Body of pancreas (tissue), 4 donors: ENCODE measurements at regions not wholly inside any gene's neighbourhood (a gene's known extent, or its start where the extent isn't known, plus 50 kb on each side); places are given as distances from the start of the nearest gene placed in this dataset.

Experiments
- ATAC-seq: fragments of 150-250 bp; one replicate; pipeline ENCODE4 v1.9.1; 2016
- DNase-seq, 4 donors: peaks; one replicate each; pipeline ENCODE4 v3.0.0-alpha.2; 2019
- H3K27ac ChIP-seq, 4 donors: fragments of 200-600 bp; sonication (generic); 1 replicate in 3 of 4; 2 replicates in 1 of 4; pipeline versions ENCODE4 v1.5.1 to v1.6.1; 2016 to 2019; ENCODE audit warnings: mild to moderate bottlenecking in 1 of 4, mixed read lengths in 1 of 4, moderate library complexity in 1 of 4
- H3K27me3 ChIP-seq, 2 donors: fragments of 200-600 bp; sonication (generic); one replicate each; pipeline ENCODE4 v1.6.0; 2016; ENCODE audit warnings: mild to moderate bottlenecking in 1 of 2
- H3K36me3 ChIP-seq, 2 donors: fragments of 200-600 bp; sonication (generic); replicated peaks in 1 of 2; 2 replicates each; pipeline ENCODE4 v1.5.1; 2016; ENCODE audit warnings: low read depth in 2 of 2; ENCODE audit not compliant: insufficient read depth in 1 of 2
- H3K4me1 ChIP-seq: fragments of 200-600 bp; sonication (generic); one replicate; pipeline ENCODE4 v1.6.0; 2016
- H3K4me3 ChIP-seq, 2 donors: fragments of 200-600 bp; sonication (generic); 1 replicate in 1 of 2; 2 replicates in 1 of 2; pipeline ENCODE4 v1.5.1; 2016 to 2019
- H3K9me3 ChIP-seq, 3 donors: fragments of 200-600 bp; sonication (generic); 1 replicate in 2 of 3; 2 replicates in 1 of 3; pipeline ENCODE4 v1.5.1; 2016
- POLR2A ChIP-seq, 3 donors: fragments of 450-650 bp; IDR thresholded peaks; one replicate each; pipeline ENCODE4 v1.6.1; 2016; ENCODE audit warnings: antibody characterized with exemption in 3 of 3, mild to moderate bottlenecking in 2 of 3
- WGBS, 2 donors: methylation state at CpG; one replicate each; pipeline ENCODE4 v1.1.5; 2017; 5-methylcytosine and 5-hydroxymethylcytosine counted together
- intact Hi-C: fragments of 100-400 bp; cut with DNase I; formaldehyde crosslinking; loops from one replicate; pipeline ENCODE4 v1.15.1; 2023
- TF ChIP-seq, protein P1 (sequence below), 7 experiments: fragments of 450-650 bp in 4 of 7; fragments of 200-600 bp in 3 of 7; sonication (generic) in 3 of 7; IDR thresholded peaks; one replicate each; pipeline ENCODE4 v1.5.1; 2016 to 2019; ENCODE audit warnings: antibody characterized with exemption in 7 of 7

DNA sequence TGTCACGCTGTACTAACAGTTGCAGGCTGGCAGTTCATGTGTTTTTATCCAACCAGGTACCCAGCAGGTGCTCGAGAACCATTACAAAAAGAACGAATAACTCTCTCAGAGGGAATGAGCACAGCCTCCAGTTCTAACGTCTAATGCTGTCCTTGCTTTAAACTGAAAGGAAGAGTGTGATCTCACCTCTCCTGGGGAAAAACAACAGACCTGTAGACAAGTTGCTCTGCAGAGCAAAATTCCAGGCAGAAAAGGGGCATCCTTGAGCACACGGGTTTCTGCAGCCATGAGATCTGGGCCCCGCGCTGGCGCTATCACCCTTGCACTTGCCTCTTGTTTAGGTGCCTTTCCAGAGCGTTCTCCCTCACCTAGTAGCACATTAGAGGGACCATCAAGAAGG, 92.5 kb upstream of the DNAH5 start:
- DNase-seq: no peak
- ATAC-seq: no peak
- WGBS, 2 donors: 64 to 82% methylated on average over 9 of the region's 9 CpGs
- Histone ChIP-seq H3K36me3 (no peaks in the 10 kb centered on the region), H3K4me1 (peaks cover 20% of the 10 kb centered on the region), H3K27me3 (no peaks in the 10 kb centered on the region), H3K27ac (peak overlapping the region; percentile 45 to 84 (median 78)), H3K4me3 (no peak overlapping the region), H3K9me3 (no peaks in the 10 kb centered on the region)
- TF ChIP-seq, protein P1, sequence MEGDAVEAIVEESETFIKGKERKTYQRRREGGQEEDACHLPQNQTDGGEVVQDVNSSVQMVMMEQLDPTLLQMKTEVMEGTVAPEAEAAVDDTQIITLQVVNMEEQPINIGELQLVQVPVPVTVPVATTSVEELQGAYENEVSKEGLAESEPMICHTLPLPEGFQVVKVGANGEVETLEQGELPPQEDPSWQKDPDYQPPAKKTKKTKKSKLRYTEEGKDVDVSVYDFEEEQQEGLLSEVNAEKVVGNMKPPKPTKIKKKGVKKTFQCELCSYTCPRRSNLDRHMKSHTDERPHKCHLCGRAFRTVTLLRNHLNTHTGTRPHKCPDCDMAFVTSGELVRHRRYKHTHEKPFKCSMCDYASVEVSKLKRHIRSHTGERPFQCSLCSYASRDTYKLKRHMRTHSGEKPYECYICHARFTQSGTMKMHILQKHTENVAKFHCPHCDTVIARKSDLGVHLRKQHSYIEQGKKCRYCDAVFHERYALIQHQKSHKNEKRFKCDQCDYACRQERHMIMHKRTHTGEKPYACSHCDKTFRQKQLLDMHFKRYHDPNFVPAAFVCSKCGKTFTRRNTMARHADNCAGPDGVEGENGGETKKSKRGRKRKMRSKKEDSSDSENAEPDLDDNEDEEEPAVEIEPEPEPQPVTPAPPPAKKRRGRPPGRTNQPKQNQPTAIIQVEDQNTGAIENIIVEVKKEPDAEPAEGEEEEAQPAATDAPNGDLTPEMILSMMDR (IDR thresholded peaks at IDR 0.05): no peak
- no peak for TF ChIP-seq POLR2A (IDR thresholded peaks at IDR 0.05)
- intact Hi-C loops: no loop called here

DNA sequence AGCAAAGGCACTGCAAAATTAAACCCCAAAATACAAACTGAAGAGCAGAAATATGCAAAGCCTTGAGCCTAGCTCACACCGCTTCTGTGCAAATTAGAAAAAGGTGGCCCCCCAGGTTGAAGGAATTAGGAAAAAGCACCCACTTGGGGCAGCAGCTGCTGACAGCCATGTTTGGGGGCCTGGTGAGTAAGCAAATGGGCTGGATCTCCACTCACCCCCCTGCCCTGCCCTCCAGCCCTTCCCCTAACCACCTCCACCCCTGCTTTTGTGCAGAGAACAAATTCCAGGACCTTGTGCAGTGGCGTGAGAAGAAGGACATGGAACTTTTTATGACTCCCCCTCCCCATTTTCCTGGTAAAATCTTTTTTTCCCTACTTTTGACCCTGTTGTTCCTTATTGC, 92.0 kb upstream of the DNAH5 start:
- ATAC-seq (peak; percentile 36), DNase-seq (no peak)
- intact Hi-C loops: no loop called here
- Histone ChIP-seq H3K36me3 (no peaks in the 10 kb centered on the region), H3K4me3 (no peak overlapping the region), H3K9me3 (no peaks in the 10 kb centered on the region), H3K4me1 (peaks cover 20% of the 10 kb centered on the region), H3K27ac (peak overlapping the region; percentile 45 to 84 (median 78)), H3K27me3 (no peaks in the 10 kb centered on the region)
- TF ChIP-seq POLR2A (IDR thresholded peaks at IDR 0.05): no peak
- TF ChIP-seq, protein P1 (IDR thresholded peaks at IDR 0.05): no peak
- 47 to 65% methylated on average over 2 of the region's 2 CpGs for WGBS, 2 donors

DNA sequence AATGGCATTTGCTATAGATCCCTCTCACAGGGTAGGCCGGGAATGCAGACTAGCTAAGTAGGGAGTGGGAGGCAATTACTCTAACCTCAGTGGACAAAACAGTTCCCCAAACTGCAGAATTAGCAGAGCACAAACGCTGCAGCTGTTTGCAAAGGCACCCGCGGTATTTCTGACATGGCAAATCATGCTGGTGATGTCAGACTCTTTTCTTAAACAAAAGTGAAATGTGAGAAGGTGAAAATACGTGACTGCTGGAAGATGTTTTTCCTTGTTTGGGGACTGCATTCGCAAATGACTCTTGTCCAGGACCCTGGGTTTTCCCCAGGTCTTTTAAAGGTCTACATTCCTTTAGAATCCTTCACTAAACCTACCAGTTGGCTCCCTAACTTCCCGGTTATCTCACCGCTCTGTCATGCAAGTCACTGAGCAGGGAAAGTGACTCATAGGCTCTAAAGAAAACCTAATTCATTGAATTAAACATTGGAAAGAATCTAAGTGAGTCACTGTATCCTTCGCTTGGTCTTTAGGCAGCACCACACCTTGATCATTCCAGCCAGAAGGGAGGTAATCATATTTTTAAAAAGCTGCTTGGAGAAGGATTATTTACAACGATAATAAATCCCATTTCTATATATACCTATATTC, 91.5 kb upstream of the DNAH5 start:
- Histone ChIP-seq H3K9me3 (no peaks in the 10 kb centered on the region), H3K27ac (peak overlapping the region; percentile 29 to 84 (median 78)), H3K4me1 (peaks cover 20% of the 10 kb centered on the region), H3K4me3 (no peak overlapping the region), H3K36me3 (no peaks in the 10 kb centered on the region), H3K27me3 (no peaks in the 10 kb centered on the region)
- 10 to 13% methylated on average over 10 of the region's 10 CpGs for WGBS, 2 donors
- TF ChIP-seq, protein P1 (IDR thresholded peaks at IDR 0.05): no peak
- TF ChIP-seq POLR2A (IDR thresholded peaks at IDR 0.05): peak in 2 of 3 donors; percentile 37 to 58
- intact Hi-C loops: no loop called here
- ATAC-seq: peak; percentile 91
- peak; percentile 44 to 76 (median 50) for DNase-seq

DNA sequence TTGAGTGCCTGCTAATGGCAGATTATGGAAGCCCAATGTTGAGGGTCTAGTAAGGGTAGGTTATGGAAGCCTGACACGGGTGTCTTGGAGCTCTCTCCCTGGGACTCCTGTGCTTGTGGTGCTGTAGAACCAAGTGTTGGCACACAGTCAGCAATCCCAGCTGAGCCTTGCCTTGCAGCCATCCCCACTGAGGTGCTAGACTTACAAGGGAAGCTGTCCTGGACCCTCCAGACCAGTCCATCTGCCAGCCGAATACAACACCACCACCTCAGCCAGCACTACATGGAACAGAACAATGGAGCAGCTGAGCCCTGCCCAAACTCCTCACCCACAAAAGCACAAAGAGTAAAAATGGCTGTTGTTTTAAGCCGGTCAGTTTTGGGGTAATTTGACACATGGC, 90.5 kb upstream of the DNAH5 start:
- 55 to 76% methylated on average over 3 of the region's 3 CpGs for WGBS, 2 donors
- H3K4me3 ChIP-seq: no peak overlapping the region
- no peaks in the 10 kb centered on the region for H3K36me3 ChIP-seq
- DNase-seq (no peak), ATAC-seq (no peak)
- no peak for TF ChIP-seq POLR2A (IDR thresholded peaks at IDR 0.05)
- TF ChIP-seq, protein P1 (IDR thresholded peaks at IDR 0.05): no peak
- intact Hi-C loops: no loop called here
- H3K27ac ChIP-seq: peak overlapping the region in 3 of 4 donors; percentile 73 to 84 (median 82)
- H3K27me3 ChIP-seq: no peaks in the 10 kb centered on the region
- peaks cover 20% of the 10 kb centered on the region for H3K4me1 ChIP-seq
- no peaks in the 10 kb centered on the region for H3K9me3 ChIP-seq

DNA sequence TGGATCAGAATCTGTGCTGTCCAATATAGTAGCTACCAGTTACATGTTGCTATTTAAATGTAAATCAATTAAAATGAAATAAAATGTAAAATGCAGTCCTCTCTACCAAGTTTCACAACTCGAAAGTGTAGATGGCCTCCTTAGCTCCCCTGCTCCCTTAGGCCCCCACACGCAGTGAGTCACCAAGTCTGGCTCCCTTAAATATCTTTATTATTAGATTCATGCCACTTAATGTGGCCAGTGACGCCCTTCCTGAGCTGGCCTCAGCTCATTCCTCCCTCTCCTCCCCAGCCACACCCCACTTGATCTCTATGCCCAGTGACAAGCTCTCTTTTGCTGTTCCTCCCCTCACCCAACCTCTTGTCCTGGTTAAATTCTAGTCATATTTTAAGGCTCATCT, 88.4 kb upstream of the DNAH5 start:
- WGBS, 2 donors: 67 to 76% methylated on average over 3 of the region's 3 CpGs
- no peak for TF ChIP-seq POLR2A (IDR thresholded peaks at IDR 0.05)
- TF ChIP-seq, protein P1 (IDR thresholded peaks at IDR 0.05): no peak
- Histone ChIP-seq H3K4me3 (no peak overlapping the region), H3K9me3 (no peaks in the 10 kb centered on the region), H3K4me1 (peaks cover 20% of the 10 kb centered on the region), H3K36me3 (no peaks in the 10 kb centered on the region), H3K27ac (no peak overlapping the region), H3K27me3 (no peaks in the 10 kb centered on the region)
- DNase-seq (no peak), ATAC-seq (no peak)
- intact Hi-C loops: no loop called here
